ENCODE measurements at regions not wholly inside any gene's neighbourhood (a gene's known extent, or its start where the extent isn't known, plus 50 kb on each side); places are given as distances from the start of the nearest gene placed in this dataset.

- DNase-seq: no peak
Measured at GRCh38 chr4:120415896-120416295, 349.2 kb upstream of the MAD2L1 start.

DNA sequence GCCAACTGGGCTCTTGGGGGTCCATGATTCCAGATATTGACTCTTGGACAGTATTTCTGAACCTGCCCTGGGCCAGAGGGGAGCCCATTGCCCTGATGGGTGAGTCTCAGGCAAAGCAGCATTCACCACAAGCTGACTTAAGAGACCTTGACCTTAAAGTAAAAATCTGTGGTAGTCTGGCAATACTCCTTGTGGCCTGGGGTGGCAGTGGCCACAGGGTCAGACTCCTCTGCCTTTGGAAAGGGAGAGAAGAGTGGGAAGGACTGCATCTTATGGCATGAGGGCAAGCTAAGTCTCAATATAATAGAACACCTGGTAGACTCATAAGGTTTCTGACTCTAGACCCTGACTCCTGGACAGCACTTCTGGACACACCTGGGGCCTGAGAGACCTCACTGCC, 340.3 kb upstream of the MAD2L1 start:
- DNase-seq: no peak

DNA sequence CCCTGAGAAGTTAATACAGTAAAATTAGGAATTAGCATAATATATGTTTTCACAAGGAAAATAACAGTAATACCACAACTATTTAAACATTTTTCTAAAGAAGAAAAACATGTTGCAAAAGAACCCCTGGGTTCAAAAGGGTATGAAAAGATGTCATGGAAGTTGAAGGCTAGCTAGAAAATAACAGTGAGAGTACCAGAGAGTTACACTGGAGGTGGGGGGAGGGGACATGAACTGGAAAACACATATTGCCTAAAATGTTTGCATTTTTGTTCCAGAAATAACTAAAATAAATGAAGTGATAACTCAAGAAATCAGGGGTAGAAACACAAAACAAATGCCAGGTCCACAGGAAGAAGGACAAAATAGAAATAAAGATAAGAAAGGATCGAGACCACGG, 336.6 kb upstream of the MAD2L1 start:
- DNase-seq: no peak

- no peak for DNase-seq
Measured at GRCh38 chr4:120400441-120400840, 333.8 kb upstream of the MAD2L1 start.

DNA sequence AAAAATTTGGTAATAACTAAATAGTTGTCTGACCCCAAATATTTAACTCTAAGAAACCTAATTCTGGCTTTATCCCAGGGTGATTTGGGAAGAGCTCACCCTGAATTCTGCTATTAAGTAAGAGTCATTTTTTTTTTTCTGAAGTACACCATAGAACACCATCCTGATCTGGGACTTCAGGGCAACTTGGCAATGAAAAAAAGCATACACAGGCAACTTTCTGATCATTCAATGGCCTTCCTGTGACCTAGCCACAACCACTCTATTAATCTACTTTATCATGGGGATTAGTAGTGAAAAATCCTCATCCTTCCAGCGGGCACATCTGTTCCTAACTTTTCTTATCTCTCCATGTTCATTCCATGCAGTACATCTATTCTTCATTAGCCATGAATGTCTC, 333.2 kb upstream of the MAD2L1 start:
- DNase-seq: no peak

- DNase-seq: no peak
Measured at GRCh38 chr4:120395746-120396145, 329.1 kb upstream of the MAD2L1 start.

GRCh38 chr4:120355881-120356280, 289.2 kb upstream of the MAD2L1 start:
- DNase-seq: no peak

GRCh38 chr4:120354381-120354780, 287.7 kb upstream of the MAD2L1 start:
- no peak for DNase-seq

DNA sequence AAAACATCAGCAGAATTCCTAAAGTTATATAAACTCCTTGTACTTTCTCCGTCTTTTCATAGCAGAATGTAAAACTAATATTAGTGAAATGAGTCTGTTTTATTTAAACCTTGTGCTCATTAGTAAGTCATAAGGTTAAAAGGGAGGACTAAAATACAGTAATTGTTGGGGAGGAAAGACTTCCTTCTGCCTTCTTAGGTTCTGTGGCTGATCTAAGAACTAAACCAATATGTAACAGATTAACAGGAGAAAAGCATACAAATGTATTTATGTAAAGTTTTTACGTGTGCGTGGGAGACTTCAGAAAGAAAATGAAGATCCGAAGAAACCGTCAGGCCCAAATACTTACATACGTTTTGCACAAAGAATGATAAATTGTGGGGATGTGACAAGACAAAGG, 286.6 kb upstream of the MAD2L1 start:
- DNase-seq: no peak

DNA sequence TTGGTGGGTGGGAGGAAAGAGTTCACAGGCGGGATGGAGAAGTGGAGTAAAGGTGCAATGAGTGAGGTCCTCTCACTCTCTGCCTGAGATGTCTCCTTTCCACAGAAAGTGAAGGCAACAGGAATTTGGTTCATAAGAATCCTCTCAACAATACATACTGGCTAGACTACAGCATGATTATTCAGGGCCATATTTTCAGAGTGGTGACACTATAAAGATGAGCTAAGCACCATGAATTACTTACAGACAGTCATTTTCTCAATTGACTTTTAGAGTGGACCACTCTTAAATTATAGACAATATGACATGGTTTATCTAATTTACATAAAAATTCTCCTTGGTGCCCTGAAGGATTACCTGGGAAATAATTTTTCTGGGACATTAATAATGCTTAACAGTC, 286.1 kb upstream of the MAD2L1 start:
- no peak for DNase-seq

GRCh38 chr4:120348948-120349347, 282.3 kb upstream of the MAD2L1 start:
- DNase-seq: no peak

GRCh38 chr4:120348521-120348920, 281.9 kb upstream of the MAD2L1 start:
- no peak for DNase-seq

- DNase-seq: no peak
Measured at GRCh38 chr4:120331486-120332370, 265.1 kb upstream of the MAD2L1 start.

GRCh38 chr4:120329386-120329785, 262.7 kb upstream of the MAD2L1 start:
- no peak for DNase-seq

DNA sequence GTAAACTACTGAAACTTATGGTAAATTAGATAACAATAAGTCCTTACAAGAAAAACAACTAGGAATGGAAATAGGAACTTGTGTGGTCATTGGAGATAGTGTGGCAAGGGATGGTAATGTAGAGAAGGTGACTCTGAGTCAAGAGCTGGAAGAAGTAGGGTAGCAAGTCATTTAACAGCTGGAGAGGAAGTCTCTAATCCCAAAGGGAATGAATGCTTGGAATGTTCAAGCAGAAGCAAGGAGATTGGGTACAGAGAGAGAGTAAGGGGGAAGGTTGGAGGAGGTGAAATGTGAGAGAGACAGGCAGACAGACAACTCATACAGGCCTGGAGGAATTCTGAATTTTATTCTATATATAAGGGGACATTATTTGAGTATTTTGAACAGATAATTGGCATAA, 260.6 kb upstream of the MAD2L1 start:
- DNase-seq: no peak

DNA sequence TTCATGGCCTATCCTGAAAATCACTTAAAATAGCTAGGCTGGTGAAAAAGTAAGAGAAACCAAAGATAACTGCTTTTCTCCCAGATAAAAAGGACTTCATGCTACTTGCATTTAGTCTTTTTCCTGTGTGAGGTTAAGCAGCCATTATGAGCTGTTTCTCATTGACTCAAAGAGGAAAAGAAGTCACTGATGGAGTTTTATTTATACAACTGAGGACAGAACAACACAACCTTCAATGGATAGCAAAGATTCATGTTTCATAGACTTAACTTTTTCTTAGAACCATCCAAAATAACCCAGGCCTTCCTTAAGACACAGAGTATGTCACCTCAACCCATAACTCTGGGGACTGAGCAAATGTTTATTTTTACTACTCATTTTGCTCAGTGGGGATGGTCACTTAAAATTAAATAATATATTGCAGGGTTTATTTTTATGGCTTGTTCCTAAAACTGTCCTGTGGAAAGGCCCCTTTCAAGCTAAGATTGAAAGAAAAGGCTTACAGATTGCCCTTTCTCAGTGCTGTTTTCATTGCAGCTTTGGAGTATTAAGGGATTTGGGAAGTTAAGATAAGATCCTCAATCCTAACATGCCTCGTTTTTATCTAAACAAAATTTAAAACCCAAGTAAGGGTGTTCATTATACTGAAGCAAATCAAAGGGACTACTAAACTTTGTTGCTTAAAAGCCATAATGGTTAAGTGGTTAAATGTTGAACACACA, 252.6 kb upstream of the MAD2L1 start:
- no peak for DNase-seq

DNA sequence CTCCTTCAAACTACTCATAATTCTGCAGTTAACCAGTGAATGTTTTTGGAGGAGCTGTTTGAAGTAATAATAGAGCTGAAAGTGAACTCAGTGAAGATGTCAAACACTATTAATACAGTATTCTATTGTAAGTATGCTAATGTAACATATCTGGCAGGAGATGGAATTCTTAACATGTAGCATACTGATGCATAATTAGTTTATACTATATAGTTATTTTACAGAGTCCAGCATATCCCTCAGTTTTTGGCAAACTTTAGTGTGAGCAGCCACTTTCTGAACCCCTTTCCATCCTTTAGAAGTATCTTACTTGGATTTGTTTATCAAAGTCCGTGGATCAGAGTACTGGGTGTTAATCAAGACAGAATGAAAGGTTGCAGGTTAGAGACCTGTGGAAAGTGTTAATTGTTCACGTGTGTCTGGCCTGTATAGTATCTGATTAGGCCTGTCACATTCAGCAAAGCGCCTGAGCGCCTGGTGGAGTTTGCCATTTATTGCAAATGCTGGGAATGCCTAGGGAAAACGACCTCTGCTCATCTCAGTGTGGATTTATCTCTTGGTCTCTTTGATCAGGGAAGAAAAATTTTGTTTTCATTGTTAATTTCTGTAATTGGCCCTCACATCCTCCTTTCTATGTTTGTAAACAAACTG, 251.7 kb upstream of the MAD2L1 start:
- no peak for DNase-seq

DNA sequence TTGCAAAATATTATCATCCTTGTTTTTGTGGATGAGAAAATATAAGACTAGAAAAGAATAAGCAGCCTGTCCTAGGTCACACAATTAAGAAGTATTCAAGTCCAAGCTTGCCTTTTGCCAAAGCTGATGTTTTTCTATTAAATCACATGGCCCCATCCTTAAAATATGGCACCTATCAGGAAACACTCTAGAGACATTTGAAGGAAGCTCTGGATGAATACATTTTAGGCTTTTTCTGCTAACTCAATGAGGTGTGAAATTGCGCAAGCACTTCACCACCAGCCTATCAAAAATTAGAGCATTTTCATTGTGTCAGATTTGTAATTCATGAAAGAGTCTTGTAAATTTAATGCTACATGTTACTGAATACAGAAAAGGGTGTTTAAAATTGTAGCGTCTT, 251.1 kb upstream of the MAD2L1 start:
- DNase-seq: no peak

DNA sequence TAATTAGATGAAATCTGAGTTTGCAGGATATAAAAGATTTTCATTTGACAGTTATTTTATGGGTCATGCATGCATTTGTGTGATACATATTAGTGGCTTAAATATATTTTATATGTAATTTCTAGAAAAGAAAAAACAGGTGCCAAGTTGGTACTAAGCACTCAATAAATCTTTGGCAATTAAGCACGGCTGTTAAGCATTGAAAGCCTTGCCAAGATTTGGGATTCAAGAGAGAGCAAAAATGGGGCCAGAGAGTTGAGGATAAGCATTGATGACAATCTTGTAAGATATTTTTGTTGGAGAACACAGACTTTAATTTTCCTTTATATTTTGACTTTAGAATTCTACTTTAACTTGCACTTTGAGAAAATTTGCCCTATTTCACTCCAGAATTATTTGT, 249.8 kb upstream of the MAD2L1 start:
- DNase-seq: no peak

DNA sequence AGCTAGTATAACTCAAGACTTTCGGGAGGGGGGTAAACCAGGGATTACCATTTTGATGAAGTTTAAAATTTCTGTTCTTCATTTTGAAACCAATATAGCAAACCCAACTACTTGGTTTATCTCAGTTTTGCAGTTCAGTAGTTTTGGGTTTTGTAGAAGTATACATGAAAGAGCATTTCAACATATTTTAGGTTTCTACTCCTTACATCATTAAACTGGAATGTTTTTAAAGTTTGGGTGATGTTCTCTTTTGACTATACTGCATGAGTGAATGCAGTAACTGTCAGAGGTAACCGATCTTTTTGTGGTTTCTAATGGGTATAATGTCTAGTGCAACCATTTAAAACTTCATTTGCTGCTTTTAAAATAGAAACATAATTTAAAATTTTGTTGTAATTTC, 248.3 kb upstream of the MAD2L1 start:
- no peak for DNase-seq

DNA sequence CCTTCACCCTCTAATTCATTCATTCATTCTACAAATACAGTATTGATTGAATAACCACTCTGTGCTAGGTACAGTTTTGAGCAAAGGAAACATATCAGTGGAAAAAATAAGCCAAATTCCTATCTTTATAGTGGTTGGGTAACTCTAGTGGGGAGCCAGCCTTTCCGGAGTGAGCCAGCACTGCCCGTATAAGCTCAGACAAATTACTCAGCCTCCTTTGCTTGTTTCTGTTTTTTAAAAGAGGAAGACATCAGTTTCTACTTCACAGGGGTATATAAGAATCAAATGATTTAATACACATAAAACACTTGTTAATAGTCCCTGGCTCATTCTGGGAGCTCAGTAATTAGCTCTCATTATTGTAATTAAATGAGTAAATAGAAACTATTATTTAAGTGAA, 238.2 kb upstream of the MAD2L1 start:
- DNase-seq: no peak

DNA sequence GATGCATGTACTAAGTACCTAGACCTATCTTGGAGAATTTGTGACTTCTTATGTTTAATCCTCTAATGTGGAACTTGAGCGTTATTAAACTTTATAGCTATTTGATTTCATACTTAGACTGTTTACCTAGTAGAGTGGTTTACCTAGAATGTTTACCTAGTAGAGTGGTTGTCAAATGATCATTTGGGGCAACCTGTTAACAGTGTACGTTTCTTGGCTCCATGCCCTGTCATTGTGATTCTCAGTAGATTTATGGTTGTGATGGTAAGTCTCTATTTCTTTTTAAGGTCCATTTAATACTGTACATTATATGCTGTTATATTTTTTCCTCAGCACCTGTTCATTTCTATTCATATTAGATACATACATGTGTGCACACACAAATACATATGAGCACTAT, 233.0 kb upstream of the MAD2L1 start:
- no peak for DNase-seq

GRCh38 chr4:120293341-120293740, 226.7 kb upstream of the MAD2L1 start:
- DNase-seq: no peak

GRCh38 chr4:120291541-120291940, 224.9 kb upstream of the MAD2L1 start:
- DNase-seq: no peak

Data from NCI-H146 (cell line).